ENCODE measurements at regions not wholly inside any gene's neighbourhood (a gene's known extent, or its start where the extent isn't known, plus 50 kb on each side); places are given as distances from the start of the nearest gene placed in this dataset.

DNA sequence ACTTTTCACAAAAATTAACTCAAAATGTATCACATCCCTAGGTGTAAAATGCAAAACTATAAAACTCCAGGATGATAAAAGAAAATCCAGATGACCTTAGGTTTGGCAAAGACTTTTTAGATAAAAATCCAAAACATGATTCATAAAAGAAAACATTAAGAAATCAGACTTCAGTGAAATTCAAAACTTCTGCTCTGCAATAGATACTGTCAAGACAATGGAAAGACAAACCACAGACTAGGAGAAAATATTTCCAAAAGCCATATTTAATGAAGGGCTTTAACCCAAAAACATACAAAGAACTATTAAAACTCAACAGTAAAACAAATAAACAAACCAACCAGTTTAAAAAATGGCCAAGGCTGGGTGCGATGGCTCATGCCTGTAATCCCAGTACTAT lies 173.6 kb upstream of the SPOPL start:
- DNase-seq, result no peak
- Histone ChIP-seq H3K27ac (no peak overlapping the region), H3K4me3 (no peak overlapping the region), H3K36me3 (no peaks in the 10 kb centered on the region), H3K9me3 (no peaks in the 10 kb centered on the region), H3K27me3 (ENCODE audit: low read depth) (no peaks in the 10 kb centered on the region), H3K4me1 (no peaks in the 10 kb centered on the region)
- TF ChIP-seq CTCF (IDR thresholded peaks at IDR 0.05), result no peak
- intact Hi-C loops (cut with DNase I), result no loop called here
- ATAC-seq, result no peak

GRCh38 chr2:138329162-138329561 lies 172.4 kb upstream of the SPOPL start:
- no peak for TF ChIP-seq CTCF (IDR thresholded peaks at IDR 0.05)
- intact Hi-C loops (cut with DNase I), result no loop called here
- H3K27me3 ChIP-seq (ENCODE audit: low read depth), result no peaks in the 10 kb centered on the region
- no peaks in the 10 kb centered on the region for H3K9me3 ChIP-seq
- ATAC-seq (no peak), DNase-seq (no peak)
- H3K4me3 ChIP-seq, result no peak overlapping the region
- no peaks in the 10 kb centered on the region for H3K36me3 ChIP-seq
- H3K4me1 ChIP-seq, result no peaks in the 10 kb centered on the region
- no peak overlapping the region for H3K27ac ChIP-seq

DNA sequence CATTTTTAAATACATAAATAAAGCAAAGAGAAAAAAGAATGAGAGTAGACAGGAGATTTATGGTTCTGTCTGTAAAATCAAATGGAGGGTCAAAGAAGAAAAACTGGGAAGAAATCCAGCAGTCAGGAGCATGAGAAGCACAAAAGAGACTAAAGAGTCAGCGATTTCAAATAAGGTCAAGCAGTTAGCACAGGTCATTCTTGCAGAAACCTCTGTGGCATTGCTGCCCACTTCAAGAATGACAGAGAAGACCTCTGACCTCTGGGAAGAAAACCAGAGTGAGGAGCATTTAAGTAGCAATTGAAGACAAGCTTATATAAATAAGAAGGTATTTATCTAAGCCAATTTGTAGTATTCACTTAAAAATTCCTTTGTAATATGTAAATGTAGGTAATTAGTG lies 172.0 kb upstream of the SPOPL start:
- H3K4me1 ChIP-seq, result no peaks in the 10 kb centered on the region
- H3K27ac ChIP-seq, result no peak overlapping the region
- ATAC-seq, result no peak
- DNase-seq, result no peak
- H3K4me3 ChIP-seq, result no peak overlapping the region
- no peak for TF ChIP-seq CTCF (IDR thresholded peaks at IDR 0.05)
- H3K27me3 ChIP-seq (ENCODE audit: low read depth), result no peaks in the 10 kb centered on the region
- H3K36me3 ChIP-seq, result no peaks in the 10 kb centered on the region
- H3K9me3 ChIP-seq, result no peaks in the 10 kb centered on the region
- intact Hi-C loops (cut with DNase I), result no loop called here

DNA sequence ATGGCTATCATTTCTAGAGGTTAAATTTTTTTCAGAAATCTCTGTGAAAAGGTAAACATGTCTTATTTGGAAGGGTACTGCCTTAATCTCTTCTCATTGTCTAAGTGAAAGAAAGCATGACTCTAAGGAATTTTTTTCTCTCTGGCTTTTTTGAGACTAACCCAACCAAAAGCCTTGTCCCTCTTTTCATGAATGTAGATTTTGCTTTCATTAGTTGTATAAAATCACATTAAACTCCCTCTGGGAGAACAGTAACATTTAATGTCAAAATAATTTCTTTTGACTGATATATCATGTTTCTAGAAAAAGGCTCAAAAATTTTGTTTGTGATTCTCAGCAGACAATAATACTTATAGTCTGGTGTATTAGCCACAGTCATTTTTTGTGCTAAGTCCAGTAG lies 168.4 kb upstream of the SPOPL start:
- intact Hi-C loops (cut with DNase I), result no loop called here
- no peak for DNase-seq
- H3K27ac ChIP-seq, result no peak overlapping the region
- TF ChIP-seq CTCF (IDR thresholded peaks at IDR 0.05), result no peak
- H3K36me3 ChIP-seq, result no peaks in the 10 kb centered on the region
- no peaks in the 10 kb centered on the region for H3K4me1 ChIP-seq
- H3K9me3 ChIP-seq, result no peaks in the 10 kb centered on the region
- no peak overlapping the region for H3K4me3 ChIP-seq
- no peak for ATAC-seq
- no peaks in the 10 kb centered on the region for H3K27me3 ChIP-seq (ENCODE audit: low read depth)

DNA sequence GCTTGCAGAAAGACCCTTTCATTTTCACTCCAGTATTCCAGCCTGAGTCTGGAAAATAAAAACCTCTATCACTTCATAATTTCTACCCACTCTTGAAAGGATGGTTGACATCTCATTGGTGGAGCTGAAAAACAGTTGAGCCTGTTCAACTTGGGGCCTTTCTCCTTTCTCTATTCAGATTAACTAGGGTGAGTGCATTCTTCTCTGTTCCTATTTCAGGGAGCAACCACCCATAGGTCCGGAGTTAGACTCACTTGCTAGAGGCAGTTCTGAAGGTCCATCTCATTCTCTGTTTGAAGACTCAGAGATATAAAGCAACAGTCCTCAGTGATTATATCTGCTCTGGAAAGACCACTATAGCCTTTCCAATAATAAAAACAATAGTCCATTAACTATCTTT lies 167.9 kb upstream of the SPOPL start:
- no peaks in the 10 kb centered on the region for H3K36me3 ChIP-seq
- intact Hi-C loops (cut with DNase I), result no loop called here
- H3K27me3 ChIP-seq (ENCODE audit: low read depth), result no peaks in the 10 kb centered on the region
- no peaks in the 10 kb centered on the region for H3K4me1 ChIP-seq
- DNase-seq (no peak), ATAC-seq (no peak)
- H3K27ac ChIP-seq, result no peak overlapping the region
- no peak for TF ChIP-seq CTCF (IDR thresholded peaks at IDR 0.05)
- H3K9me3 ChIP-seq, result no peaks in the 10 kb centered on the region
- no peak overlapping the region for H3K4me3 ChIP-seq

GRCh38 chr2:138334323-138334722 lies 167.2 kb upstream of the SPOPL start:
- intact Hi-C loops (cut with DNase I), result no loop called here
- Histone ChIP-seq H3K36me3 (no peaks in the 10 kb centered on the region), H3K27ac (no peak overlapping the region), H3K4me1 (no peaks in the 10 kb centered on the region), H3K27me3 (ENCODE audit: low read depth) (no peaks in the 10 kb centered on the region), H3K4me3 (no peak overlapping the region), H3K9me3 (no peaks in the 10 kb centered on the region)
- ATAC-seq, result no peak
- TF ChIP-seq CTCF (IDR thresholded peaks at IDR 0.05), result no peak
- DNase-seq, result no peak
